HL-60 (cell line): ENCODE measurements at regions not wholly inside any gene's neighbourhood (a gene's known extent, or its start where the extent isn't known, plus 50 kb on each side); places are given as distances from the start of the nearest gene placed in this dataset.
A peak's percentile ranks its signal among the peaks of the same experiment; 100 is the strongest.

Experiments
- DNase-seq, 2 experiments: peaks; one replicate each; pipeline ENCODE4 v3.0.0-alpha.2; 2010 to 2020; ENCODE audit warnings: low read depth in 1 of 2, low spot score in 1 of 2
- H3K27ac ChIP-seq: fragments of 250-450 bp; sonication (Bioruptor Pico); replicated peaks from 2 replicates; pipeline ENCODE4 v1.5.1; 2020; ENCODE audit warnings: mild to moderate bottlenecking, moderate library complexity
- H3K27me3 ChIP-seq: fragments of 250-450 bp; sonication (Bioruptor Pico); 2 replicates; pipeline ENCODE4 v1.5.1; 2021; ENCODE audit warnings: mild to moderate bottlenecking, moderate library complexity; ENCODE audit not compliant: insufficient read depth, poor library complexity, severe bottlenecking
- H3K4me3 ChIP-seq: replicated peaks from 2 replicates; pipeline ENCODE4 v1.5.1; 2011; ENCODE audit warnings: mild to moderate bottlenecking, control low read depth, low read length; ENCODE audit not compliant: insufficient read depth
- GABPA ChIP-seq: IDR thresholded peaks from 2 replicates; pipeline ENCODE4 v1.6.1; 2012; ENCODE audit warnings: low read depth
- POLR2AphosphoS5 ChIP-seq: IDR thresholded peaks from 2 replicates; pipeline ENCODE4 v1.6.1; 2012; ENCODE audit warnings: low read depth
- SPI1 ChIP-seq: IDR thresholded peaks from 2 replicates; pipeline ENCODE4 v1.6.1; 2012; ENCODE audit warnings: low read depth, mild to moderate bottlenecking, borderline replicate concordance
- TF ChIP-seq, protein P1 (sequence below): IDR thresholded peaks from one replicate; pipeline ENCODE4 v1.5.1; 2011; ENCODE audit warnings: low read length, control low read depth, inconsistent platforms; ENCODE audit not compliant: insufficient read depth
- TF ChIP-seq, protein P2 (sequence below): IDR thresholded peaks from 2 replicates; pipeline ENCODE4 v1.6.1; 2012; ENCODE audit warnings: low read depth; ENCODE audit not compliant: insufficient replicate concordance

DNA sequence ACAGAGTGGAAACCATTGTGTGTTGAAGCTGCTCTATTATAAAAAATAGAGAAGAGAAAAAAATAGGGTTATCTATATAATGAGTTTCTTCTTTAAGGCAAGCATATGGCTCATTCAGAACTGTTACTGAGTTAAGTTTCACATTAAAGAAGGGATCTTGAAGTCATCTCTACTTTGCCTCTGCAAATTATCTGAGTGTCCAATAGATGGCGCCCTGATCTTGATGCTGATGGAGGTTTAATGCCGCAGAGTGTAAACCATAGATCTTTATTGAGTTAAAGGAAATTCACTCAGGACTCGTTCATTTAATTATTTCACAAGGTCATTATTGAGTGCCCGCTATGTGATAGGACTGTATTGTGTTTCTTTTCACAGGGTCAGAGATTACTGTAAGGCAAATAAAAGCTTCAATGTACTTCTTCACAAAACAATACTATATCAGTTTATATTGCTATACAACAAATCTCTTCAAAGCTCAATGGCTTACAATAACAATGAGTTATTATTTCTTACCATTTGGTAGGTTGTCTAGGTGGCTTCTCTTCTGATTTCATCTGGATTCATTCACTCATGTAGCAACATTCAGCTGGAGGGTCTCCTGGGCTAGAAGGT, 171.4 kb downstream of the NSUN3 start:
- Histone ChIP-seq H3K27ac (no peak overlapping the region), H3K4me3 (no peak overlapping the region), H3K27me3 (no peaks in the 10 kb centered on the region)
- DNase-seq: peak in 1 of 2 experiments; percentile 17
- TF ChIP-seq GABPA: no peak
- TF ChIP-seq, protein P1, sequence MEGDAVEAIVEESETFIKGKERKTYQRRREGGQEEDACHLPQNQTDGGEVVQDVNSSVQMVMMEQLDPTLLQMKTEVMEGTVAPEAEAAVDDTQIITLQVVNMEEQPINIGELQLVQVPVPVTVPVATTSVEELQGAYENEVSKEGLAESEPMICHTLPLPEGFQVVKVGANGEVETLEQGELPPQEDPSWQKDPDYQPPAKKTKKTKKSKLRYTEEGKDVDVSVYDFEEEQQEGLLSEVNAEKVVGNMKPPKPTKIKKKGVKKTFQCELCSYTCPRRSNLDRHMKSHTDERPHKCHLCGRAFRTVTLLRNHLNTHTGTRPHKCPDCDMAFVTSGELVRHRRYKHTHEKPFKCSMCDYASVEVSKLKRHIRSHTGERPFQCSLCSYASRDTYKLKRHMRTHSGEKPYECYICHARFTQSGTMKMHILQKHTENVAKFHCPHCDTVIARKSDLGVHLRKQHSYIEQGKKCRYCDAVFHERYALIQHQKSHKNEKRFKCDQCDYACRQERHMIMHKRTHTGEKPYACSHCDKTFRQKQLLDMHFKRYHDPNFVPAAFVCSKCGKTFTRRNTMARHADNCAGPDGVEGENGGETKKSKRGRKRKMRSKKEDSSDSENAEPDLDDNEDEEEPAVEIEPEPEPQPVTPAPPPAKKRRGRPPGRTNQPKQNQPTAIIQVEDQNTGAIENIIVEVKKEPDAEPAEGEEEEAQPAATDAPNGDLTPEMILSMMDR: peak; percentile 43

GRCh38 chr3:94241986-94242385, 179.1 kb downstream of the NSUN3 start:
- Histone ChIP-seq H3K4me3 (no peak overlapping the region), H3K27ac (no peak overlapping the region), H3K27me3 (peaks cover 3% of the 10 kb centered on the region)
- no peak for DNase-seq
- TF ChIP-seq POLR2AphosphoS5 (no peak), GABPA (no peak), SPI1 (no peak)
- TF ChIP-seq, protein P2, sequence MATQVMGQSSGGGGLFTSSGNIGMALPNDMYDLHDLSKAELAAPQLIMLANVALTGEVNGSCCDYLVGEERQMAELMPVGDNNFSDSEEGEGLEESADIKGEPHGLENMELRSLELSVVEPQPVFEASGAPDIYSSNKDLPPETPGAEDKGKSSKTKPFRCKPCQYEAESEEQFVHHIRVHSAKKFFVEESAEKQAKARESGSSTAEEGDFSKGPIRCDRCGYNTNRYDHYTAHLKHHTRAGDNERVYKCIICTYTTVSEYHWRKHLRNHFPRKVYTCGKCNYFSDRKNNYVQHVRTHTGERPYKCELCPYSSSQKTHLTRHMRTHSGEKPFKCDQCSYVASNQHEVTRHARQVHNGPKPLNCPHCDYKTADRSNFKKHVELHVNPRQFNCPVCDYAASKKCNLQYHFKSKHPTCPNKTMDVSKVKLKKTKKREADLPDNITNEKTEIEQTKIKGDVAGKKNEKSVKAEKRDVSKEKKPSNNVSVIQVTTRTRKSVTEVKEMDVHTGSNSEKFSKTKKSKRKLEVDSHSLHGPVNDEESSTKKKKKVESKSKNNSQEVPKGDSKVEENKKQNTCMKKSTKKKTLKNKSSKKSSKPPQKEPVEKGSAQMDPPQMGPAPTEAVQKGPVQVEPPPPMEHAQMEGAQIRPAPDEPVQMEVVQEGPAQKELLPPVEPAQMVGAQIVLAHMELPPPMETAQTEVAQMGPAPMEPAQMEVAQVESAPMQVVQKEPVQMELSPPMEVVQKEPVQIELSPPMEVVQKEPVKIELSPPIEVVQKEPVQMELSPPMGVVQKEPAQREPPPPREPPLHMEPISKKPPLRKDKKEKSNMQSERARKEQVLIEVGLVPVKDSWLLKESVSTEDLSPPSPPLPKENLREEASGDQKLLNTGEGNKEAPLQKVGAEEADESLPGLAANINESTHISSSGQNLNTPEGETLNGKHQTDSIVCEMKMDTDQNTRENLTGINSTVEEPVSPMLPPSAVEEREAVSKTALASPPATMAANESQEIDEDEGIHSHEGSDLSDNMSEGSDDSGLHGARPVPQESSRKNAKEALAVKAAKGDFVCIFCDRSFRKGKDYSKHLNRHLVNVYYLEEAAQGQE: no peak
- TF ChIP-seq, protein P1: no peak

DNA sequence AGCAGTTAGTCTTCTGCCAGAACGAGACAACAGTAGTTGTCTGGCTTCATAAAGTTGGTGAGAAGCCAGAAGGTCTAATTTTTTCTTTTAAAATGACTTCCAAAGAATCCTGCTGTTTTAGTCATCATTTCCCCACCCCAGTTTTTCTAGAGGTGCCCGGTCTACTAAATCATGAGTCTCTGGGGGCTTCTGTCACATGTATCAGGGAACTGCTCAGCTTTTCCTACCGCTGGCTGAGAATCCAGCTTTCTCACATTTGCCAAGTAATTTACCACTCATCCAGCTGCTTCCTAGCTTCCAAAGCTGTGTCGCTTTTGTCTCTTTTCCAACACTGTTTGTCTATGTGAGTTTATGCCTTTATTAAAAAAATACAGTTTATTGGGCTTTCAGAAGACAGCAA, 183.3 kb downstream of the NSUN3 start:
- Histone ChIP-seq H3K27me3 (peaks cover 3% of the 10 kb centered on the region), H3K4me3 (no peak overlapping the region), H3K27ac (no peak overlapping the region)
- no peak for DNase-seq
- no peak for TF ChIP-seq POLR2AphosphoS5
- TF ChIP-seq, protein P2: no peak
- TF ChIP-seq SPI1: no peak
- TF ChIP-seq, protein P1: no peak
- TF ChIP-seq GABPA: no peak

DNA sequence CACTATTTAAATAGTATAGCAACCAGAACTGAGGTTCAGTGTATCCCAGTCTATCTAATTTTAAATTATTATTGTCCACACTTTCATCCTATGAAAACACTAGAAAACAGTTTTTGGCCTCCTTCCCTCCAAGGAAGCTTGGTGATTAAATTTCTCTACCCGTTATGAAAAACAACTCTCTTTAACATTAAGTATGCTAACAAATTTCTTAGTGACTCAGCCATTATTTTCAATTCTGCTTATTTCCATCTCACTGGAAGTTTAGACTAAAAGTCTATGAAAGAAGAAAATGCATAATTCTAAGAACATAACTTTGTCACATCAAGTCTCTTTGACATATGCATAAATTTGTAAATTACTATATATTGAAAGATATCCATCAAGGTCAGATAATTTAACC, 185.2 kb downstream of the NSUN3 start:
- Histone ChIP-seq H3K27ac (no peak overlapping the region), H3K27me3 (no peaks in the 10 kb centered on the region), H3K4me3 (no peak overlapping the region)
- no peak for DNase-seq
- TF ChIP-seq, protein P1: no peak
- no peak for TF ChIP-seq GABPA
